ENCODE measurements at regions not wholly inside any gene's neighbourhood (a gene's known extent, or its start where the extent isn't known, plus 50 kb on each side); places are given as distances from the start of the nearest gene placed in this dataset.
A peak's percentile ranks its signal among the peaks of the same experiment; 100 is the strongest.

DNA sequence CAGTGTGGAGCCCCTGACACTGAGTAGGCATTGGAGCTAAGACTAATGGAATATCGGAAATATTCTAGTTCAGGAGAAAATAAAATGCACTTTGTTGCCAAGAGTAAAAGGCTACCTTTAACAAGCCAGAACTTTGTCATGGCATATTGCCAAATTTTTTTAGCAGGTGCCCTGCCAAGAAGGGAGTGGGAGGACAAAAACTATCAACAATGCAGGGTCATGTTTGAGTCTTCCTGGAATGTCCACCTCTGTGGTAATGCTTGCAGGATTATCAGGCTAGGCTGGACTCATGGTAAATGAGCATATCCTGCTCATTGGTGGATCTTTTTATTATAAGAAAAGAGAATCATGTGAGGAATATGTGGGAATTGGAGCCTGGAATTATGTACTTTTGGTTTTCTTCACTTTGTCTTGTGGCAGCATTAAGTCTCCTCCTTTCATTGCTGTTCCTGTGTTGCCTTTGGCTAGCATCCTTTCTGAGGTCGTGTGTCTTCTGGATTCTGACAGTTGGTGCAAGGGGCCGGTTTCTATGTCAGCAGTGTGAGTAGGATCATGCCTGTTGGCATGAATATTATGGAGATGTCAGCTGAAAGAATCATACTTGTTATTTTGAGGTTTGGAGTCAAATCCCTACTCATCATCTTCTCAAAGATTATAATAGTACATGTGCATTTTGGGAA, 122.9 kb upstream of the SPRY2 start:
- Histone ChIP-seq H3K9me3 (no peaks in the 10 kb centered on the region), H3K27me3 (no peaks in the 10 kb centered on the region), H3K4me1 (peaks cover 0 to 4% (median 3%) of the 10 kb centered on the region in 3 donors), H3K36me3 (no peaks in the 10 kb centered on the region), H3K27ac (peak overlapping the region in 1 of 4 donors; percentile 0), H3K4me3 (no peak overlapping the region)
- 44 to 50% methylated on average over 1 to 3 of the region's 3 CpGs for WGBS, 2 donors (ENCODE audit: low coverage in 1 of 2)
- ATAC-seq, result no peak
- peak; percentile 8 for TF ChIP-seq POLR2AphosphoS5 (IDR thresholded peaks at IDR 0.05)
- TF ChIP-seq, protein P1, sequence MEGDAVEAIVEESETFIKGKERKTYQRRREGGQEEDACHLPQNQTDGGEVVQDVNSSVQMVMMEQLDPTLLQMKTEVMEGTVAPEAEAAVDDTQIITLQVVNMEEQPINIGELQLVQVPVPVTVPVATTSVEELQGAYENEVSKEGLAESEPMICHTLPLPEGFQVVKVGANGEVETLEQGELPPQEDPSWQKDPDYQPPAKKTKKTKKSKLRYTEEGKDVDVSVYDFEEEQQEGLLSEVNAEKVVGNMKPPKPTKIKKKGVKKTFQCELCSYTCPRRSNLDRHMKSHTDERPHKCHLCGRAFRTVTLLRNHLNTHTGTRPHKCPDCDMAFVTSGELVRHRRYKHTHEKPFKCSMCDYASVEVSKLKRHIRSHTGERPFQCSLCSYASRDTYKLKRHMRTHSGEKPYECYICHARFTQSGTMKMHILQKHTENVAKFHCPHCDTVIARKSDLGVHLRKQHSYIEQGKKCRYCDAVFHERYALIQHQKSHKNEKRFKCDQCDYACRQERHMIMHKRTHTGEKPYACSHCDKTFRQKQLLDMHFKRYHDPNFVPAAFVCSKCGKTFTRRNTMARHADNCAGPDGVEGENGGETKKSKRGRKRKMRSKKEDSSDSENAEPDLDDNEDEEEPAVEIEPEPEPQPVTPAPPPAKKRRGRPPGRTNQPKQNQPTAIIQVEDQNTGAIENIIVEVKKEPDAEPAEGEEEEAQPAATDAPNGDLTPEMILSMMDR (IDR thresholded peaks at IDR 0.05), result no peak

DNA sequence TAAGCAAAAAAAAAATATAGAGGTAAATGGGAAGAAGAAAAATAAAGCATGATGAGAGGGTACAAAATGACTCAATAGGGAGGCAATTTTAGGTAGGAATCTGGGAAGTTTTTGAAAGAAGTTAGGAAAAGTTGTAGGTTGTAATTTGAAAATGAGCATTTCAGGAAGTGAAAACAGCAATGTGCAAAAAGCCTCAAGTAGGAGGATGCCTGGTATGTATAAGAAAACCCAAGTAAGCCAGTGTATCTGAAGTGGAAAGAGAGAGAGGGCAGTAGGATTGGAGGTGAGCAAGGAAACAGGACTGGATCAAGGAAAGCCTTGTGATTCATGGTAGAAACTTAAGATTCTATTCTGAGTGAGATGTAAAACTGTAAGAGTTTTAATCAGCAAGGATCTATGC, 121.6 kb upstream of the SPRY2 start:
- no peak for ATAC-seq

GRCh38 chr13:80462037-80462436, 121.1 kb upstream of the SPRY2 start:
- H3K9me3 ChIP-seq, result no peaks in the 10 kb centered on the region
- WGBS, 2 donors (ENCODE audit: low coverage in 1 of 2), result 90% methylated on average over 1 of the region's 1 CpG
- H3K4me3 ChIP-seq, result no peak overlapping the region
- no peaks in the 10 kb centered on the region for H3K36me3 ChIP-seq
- no peaks in the 10 kb centered on the region for H3K27me3 ChIP-seq
- TF ChIP-seq EP300 (IDR thresholded peaks at IDR 0.05), result no peak
- H3K4me1 ChIP-seq, result peaks cover 0 to 3% (median 0%) of the 10 kb centered on the region in 3 donors
- ATAC-seq, result no peak
- no peak overlapping the region for H3K27ac ChIP-seq

More for the DNA sequence above, 121.6 kb upstream of the SPRY2 start:
- Histone ChIP-seq H3K9me3 (no peaks in the 10 kb centered on the region), H3K4me3 (no peak overlapping the region), H3K27ac (no peak overlapping the region), H3K27me3 (no peaks in the 10 kb centered on the region), H3K36me3 (no peaks in the 10 kb centered on the region), H3K4me1 (peaks cover 0 to 3% (median 0%) of the 10 kb centered on the region in 3 donors)
- TF ChIP-seq POLR2AphosphoS5 (IDR thresholded peaks at IDR 0.05) (no peak), POLR2A (IDR thresholded peaks at IDR 0.05) (no peak), EP300 (IDR thresholded peaks at IDR 0.05) (no peak)
- TF ChIP-seq, protein P1 (IDR thresholded peaks at IDR 0.05), result no peak

DNA sequence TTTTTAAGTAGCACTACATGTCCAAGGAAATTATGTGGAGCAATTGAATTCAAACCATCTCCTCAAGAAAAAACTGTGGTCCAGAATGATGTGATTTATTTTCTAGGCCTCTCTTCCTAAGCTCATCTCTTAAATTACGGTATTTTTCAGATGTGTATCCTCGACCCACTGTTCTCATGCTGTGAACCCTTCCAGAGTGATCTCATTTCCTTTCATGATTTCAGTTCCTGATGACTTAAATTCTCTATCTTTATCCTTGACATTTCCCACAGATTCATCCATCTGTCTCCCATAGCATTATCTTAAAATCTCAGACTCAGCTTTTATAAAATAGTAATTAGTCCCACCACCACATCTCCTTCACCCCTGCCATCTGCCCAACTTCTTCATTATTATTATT, 117.6 kb upstream of the SPRY2 start:
- H3K36me3 ChIP-seq, result no peaks in the 10 kb centered on the region
- 32 to 57% methylated on average over 2 of the region's 2 CpGs for WGBS, 2 donors (ENCODE audit: low coverage in 1 of 2)
- ATAC-seq, result no peak
- TF ChIP-seq POLR2A (IDR thresholded peaks at IDR 0.05) (no peak), EP300 (IDR thresholded peaks at IDR 0.05) (no peak), POLR2AphosphoS5 (IDR thresholded peaks at IDR 0.05) (no peak)
- TF ChIP-seq, protein P1 (IDR thresholded peaks at IDR 0.05), result no peak
- H3K27ac ChIP-seq, result no peak overlapping the region
- H3K27me3 ChIP-seq, result no peaks in the 10 kb centered on the region
- H3K4me1 ChIP-seq, result no peaks in the 10 kb centered on the region
- H3K9me3 ChIP-seq, result no peaks in the 10 kb centered on the region
- no peak overlapping the region for H3K4me3 ChIP-seq

DNA sequence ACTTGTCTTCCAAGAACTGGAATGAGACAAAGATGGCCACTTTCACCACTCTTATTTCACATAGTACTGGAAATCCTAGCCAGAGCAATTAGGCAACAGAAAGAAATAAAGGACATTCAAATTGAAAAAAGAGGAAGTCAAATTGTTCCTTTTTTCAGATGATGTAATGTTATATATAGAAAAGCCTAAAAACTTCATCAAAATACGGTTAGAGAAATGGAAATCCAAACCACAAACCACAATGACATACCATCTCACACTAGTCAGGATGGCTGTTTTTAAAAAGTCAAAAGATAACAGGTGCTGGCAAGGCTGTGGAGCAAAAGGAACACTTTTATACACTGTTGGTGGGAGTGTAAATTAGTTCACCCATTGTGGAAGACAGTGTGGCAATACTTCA, 113.3 kb upstream of the SPRY2 start:
- H3K36me3 ChIP-seq, result no peaks in the 10 kb centered on the region
- H3K4me3 ChIP-seq, result no peak overlapping the region
- H3K27me3 ChIP-seq, result peaks cover 5% of the 10 kb centered on the region
- H3K4me1 ChIP-seq, result no peaks in the 10 kb centered on the region
- ATAC-seq, result no peak
- H3K27ac ChIP-seq, result no peak overlapping the region
- TF ChIP-seq EP300 (IDR thresholded peaks at IDR 0.05) (no peak), POLR2A (IDR thresholded peaks at IDR 0.05) (no peak), POLR2AphosphoS5 (IDR thresholded peaks at IDR 0.05) (no peak)
- TF ChIP-seq, protein P1 (IDR thresholded peaks at IDR 0.05), result no peak
- 100% methylated on average over 1 of the region's 1 CpG; no CpG with 5 or more reads in 1 of the 2 donors for WGBS, 2 donors (ENCODE audit: low coverage in 1 of 2)
- no peaks in the 10 kb centered on the region for H3K9me3 ChIP-seq

All from gastroesophageal sphincter (tissue), 4 donors.